Neural cell (in vitro differentiated cells): ENCODE measurements at regions not wholly inside any gene's neighbourhood (a gene's known extent, or its start where the extent isn't known, plus 50 kb on each side); places are given as distances from the start of the nearest gene placed in this dataset.

Experiments used
- H2AFZ ChIP-seq: fragments of 200-600, 300-800 bp; sonication (generic), shearing (Covaris generic); 2 replicates; pipeline ENCODE4 v1.6.0; 2014; ENCODE audit warnings: low read depth, mild to moderate bottlenecking, antibody characterized with exemption, low read length, moderate library complexity
- H3F3A ChIP-seq: fragments of 200-600 bp; shearing (Covaris generic); 2 replicates; pipeline ENCODE4 v1.6.1; 2016; ENCODE audit warnings: mild to moderate bottlenecking, moderate library complexity, mixed read lengths, antibody characterized with exemption, low read length; ENCODE audit not compliant: insufficient read depth, poor library complexity, severe bottlenecking
- H3K27ac ChIP-seq: fragments of 200-600, 300-800 bp; sonication (generic), shearing (Covaris generic); 2 replicates; pipeline ENCODE4 v1.5.1; 2014; ENCODE audit warnings: mild to moderate bottlenecking, low read length, moderate library complexity
- H3K27me3 ChIP-seq: fragments of 300-800, 200-600 bp; sonication (generic), shearing (Covaris generic); 2 replicates; pipeline ENCODE4 v1.6.0; 2014; ENCODE audit warnings: mild to moderate bottlenecking, low read depth, low read length, moderate library complexity; ENCODE audit not compliant: insufficient read depth
- H3K36me3 ChIP-seq: fragments of 300-800, 200-600 bp; sonication (generic), shearing (Covaris generic); 2 replicates; pipeline ENCODE4 v1.5.1; 2014; ENCODE audit warnings: mild to moderate bottlenecking, antibody characterized with exemption, low read length, moderate library complexity; ENCODE audit not compliant: insufficient read depth
- H3K4me2 ChIP-seq: fragments of 300-800, 200-600 bp; sonication (generic), shearing (Covaris generic); 2 replicates; pipeline ENCODE4 v1.6.0; 2014; ENCODE audit warnings: mild to moderate bottlenecking, low read length
- H3K4me3 ChIP-seq: fragments of 300-800, 200-600 bp; sonication (generic), shearing (Covaris generic); 2 replicates; pipeline ENCODE4 v1.5.1; 2014; ENCODE audit warnings: mild to moderate bottlenecking, low read length, moderate library complexity
- H3K79me2 ChIP-seq: fragments of 200-600 bp; shearing (Covaris generic); replicated peaks from 2 replicates; pipeline ENCODE4 v1.6.0; 2014; ENCODE audit warnings: mild to moderate bottlenecking, low read length, moderate library complexity; ENCODE audit not compliant: insufficient read depth
- H3K9ac ChIP-seq: fragments of 300-800, 200-600 bp; sonication (generic), shearing (Covaris generic); 2 replicates; pipeline ENCODE4 v1.6.1; 2016; ENCODE audit warnings: mild to moderate bottlenecking, low read length, mixed read lengths
- H3K9me2 ChIP-seq: fragments of 200-600 bp; shearing (Covaris generic); 2 replicates; pipeline ENCODE4 v1.6.1; 2016; ENCODE audit warnings: mild to moderate bottlenecking, low read length, mixed read lengths; ENCODE audit not compliant: insufficient read depth
- H3K9me3 ChIP-seq: fragments of 200-600, 300-800 bp; sonication (generic), shearing (Covaris generic); 2 replicates; pipeline ENCODE4 v1.6.1; 2016; ENCODE audit warnings: mild to moderate bottlenecking, mixed run types, low read length, moderate library complexity, mixed read lengths
- H4K20me1 ChIP-seq: fragments of 200-600 bp; shearing (Covaris generic); 2 replicates; pipeline ENCODE4 v1.6.1; 2016; ENCODE audit warnings: mild to moderate bottlenecking, mixed run types; ENCODE audit not compliant: insufficient read depth
- EP300 ChIP-seq: fragments of 450-650 bp; conservative IDR thresholded peaks from 2 replicates; pipeline ENCODE4 v1.6.1; 2014; ENCODE audit warnings: antibody characterized with exemption, mild to moderate bottlenecking, moderate library complexity; ENCODE audit not compliant: poor library complexity, severe bottlenecking
- EZH2 ChIP-seq: fragments of 200-600, 300-800 bp; shearing (Covaris generic), sonication (generic); IDR thresholded peaks from 2 replicates; pipeline ENCODE4 v1.6.1; 2014; ENCODE audit warnings: antibody characterized with exemption, low read length, borderline replicate concordance, mild to moderate bottlenecking; ENCODE audit not compliant: insufficient read depth, poor library complexity, severe bottlenecking
- MXI1 ChIP-seq: fragments of 450-650 bp; conservative IDR thresholded peaks from 2 replicates; pipeline ENCODE4 v1.6.1; 2014; ENCODE audit warnings: antibody characterized with exemption, mild to moderate bottlenecking; ENCODE audit not compliant: poor library complexity, severe bottlenecking
- RAD21 ChIP-seq: fragments of 450-650 bp; conservative IDR thresholded peaks from 2 replicates; pipeline ENCODE4 v1.6.1; 2014; ENCODE audit warnings: antibody characterized with exemption, mild to moderate bottlenecking, moderate library complexity
- SMC3 ChIP-seq: fragments of 450-650 bp; conservative IDR thresholded peaks from 2 replicates; pipeline ENCODE4 v1.6.1; 2014; ENCODE audit warnings: antibody characterized with exemption, mild to moderate bottlenecking, moderate library complexity; ENCODE audit not compliant: poor library complexity
- TAF1 ChIP-seq: IDR thresholded peaks from 2 replicates; pipeline ENCODE4 v1.6.1; 2012; ENCODE audit warnings: low read depth
- TF ChIP-seq, protein P1 (sequence below): fragments of 450-650 bp; IDR thresholded peaks from 2 replicates; pipeline ENCODE4 v1.5.1; 2014; ENCODE audit warnings: antibody characterized with exemption, mild to moderate bottlenecking, moderate library complexity; ENCODE audit not compliant: poor library complexity, severe bottlenecking
- TF ChIP-seq, protein P2 (sequence below): IDR thresholded peaks from 2 replicates; pipeline ENCODE4 v1.6.1; 2012; ENCODE audit warnings: borderline replicate concordance

DNA sequence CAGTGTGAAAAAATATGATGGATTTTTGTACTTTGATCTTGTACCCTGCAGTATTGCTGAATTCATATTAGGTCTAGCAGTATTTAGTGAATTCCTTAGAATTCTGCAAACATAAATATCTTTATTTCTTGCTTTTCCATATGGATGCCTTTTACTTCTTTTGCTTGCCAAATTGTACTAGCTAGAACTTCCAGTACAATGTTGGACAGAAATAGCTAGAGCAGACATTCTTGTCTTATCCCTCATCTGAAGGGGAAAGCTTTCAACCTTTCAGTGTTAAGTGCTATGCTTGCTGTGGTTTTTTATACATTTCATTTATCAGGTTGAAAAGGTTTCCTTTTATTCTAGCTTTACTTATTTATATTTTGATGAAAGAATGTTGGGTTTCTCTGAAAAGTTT lies 1321.9 kb upstream of the CHAC2 start:
- H4K20me1 ChIP-seq: no peaks in the 10 kb centered on the region

GRCh38 chr2:52431352-52431760 lies 1336.2 kb upstream of the CHAC2 start:
- Histone ChIP-seq H3K79me2 (no peaks in the 10 kb centered on the region), H3K27me3 (no peaks in the 10 kb centered on the region), H3K9me3 (no peaks in the 10 kb centered on the region), H3K9me2 (no peaks in the 10 kb centered on the region), H3F3A (no peaks in the 10 kb centered on the region), H2AFZ (no peak overlapping the region), H3K27ac (no peak overlapping the region), H3K4me2 (no peak overlapping the region), H3K36me3 (no peaks in the 10 kb centered on the region), H3K9ac (no peak overlapping the region), H4K20me1 (no peaks in the 10 kb centered on the region), H3K4me3 (no peak overlapping the region)
- no peak for TF ChIP-seq SMC3
- TF ChIP-seq EP300: no peak
- TF ChIP-seq MXI1: no peak
- TF ChIP-seq, protein P1, sequence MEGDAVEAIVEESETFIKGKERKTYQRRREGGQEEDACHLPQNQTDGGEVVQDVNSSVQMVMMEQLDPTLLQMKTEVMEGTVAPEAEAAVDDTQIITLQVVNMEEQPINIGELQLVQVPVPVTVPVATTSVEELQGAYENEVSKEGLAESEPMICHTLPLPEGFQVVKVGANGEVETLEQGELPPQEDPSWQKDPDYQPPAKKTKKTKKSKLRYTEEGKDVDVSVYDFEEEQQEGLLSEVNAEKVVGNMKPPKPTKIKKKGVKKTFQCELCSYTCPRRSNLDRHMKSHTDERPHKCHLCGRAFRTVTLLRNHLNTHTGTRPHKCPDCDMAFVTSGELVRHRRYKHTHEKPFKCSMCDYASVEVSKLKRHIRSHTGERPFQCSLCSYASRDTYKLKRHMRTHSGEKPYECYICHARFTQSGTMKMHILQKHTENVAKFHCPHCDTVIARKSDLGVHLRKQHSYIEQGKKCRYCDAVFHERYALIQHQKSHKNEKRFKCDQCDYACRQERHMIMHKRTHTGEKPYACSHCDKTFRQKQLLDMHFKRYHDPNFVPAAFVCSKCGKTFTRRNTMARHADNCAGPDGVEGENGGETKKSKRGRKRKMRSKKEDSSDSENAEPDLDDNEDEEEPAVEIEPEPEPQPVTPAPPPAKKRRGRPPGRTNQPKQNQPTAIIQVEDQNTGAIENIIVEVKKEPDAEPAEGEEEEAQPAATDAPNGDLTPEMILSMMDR: no peak

More for the DNA sequence above, 1321.9 kb upstream of the CHAC2 start:
- Histone ChIP-seq H3K9me3 (no peaks in the 10 kb centered on the region), H3K79me2 (no peaks in the 10 kb centered on the region), H3K9ac (no peak overlapping the region), H3K4me3 (no peak overlapping the region), H3K9me2 (no peaks in the 10 kb centered on the region), H3K36me3 (no peaks in the 10 kb centered on the region), H3K4me2 (no peak overlapping the region), H3K27ac (no peak overlapping the region), H3F3A (no peaks in the 10 kb centered on the region), H2AFZ (no peak overlapping the region), H3K27me3 (no peaks in the 10 kb centered on the region)
- no peak for TF ChIP-seq MXI1
- TF ChIP-seq EP300: no peak
- TF ChIP-seq RAD21: no peak
- TF ChIP-seq TAF1: no peak
- TF ChIP-seq, protein P2, sequence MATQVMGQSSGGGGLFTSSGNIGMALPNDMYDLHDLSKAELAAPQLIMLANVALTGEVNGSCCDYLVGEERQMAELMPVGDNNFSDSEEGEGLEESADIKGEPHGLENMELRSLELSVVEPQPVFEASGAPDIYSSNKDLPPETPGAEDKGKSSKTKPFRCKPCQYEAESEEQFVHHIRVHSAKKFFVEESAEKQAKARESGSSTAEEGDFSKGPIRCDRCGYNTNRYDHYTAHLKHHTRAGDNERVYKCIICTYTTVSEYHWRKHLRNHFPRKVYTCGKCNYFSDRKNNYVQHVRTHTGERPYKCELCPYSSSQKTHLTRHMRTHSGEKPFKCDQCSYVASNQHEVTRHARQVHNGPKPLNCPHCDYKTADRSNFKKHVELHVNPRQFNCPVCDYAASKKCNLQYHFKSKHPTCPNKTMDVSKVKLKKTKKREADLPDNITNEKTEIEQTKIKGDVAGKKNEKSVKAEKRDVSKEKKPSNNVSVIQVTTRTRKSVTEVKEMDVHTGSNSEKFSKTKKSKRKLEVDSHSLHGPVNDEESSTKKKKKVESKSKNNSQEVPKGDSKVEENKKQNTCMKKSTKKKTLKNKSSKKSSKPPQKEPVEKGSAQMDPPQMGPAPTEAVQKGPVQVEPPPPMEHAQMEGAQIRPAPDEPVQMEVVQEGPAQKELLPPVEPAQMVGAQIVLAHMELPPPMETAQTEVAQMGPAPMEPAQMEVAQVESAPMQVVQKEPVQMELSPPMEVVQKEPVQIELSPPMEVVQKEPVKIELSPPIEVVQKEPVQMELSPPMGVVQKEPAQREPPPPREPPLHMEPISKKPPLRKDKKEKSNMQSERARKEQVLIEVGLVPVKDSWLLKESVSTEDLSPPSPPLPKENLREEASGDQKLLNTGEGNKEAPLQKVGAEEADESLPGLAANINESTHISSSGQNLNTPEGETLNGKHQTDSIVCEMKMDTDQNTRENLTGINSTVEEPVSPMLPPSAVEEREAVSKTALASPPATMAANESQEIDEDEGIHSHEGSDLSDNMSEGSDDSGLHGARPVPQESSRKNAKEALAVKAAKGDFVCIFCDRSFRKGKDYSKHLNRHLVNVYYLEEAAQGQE: no peak
- no peak for TF ChIP-seq EZH2
- no peak for TF ChIP-seq SMC3
- TF ChIP-seq, protein P1: no peak
